Endothelial cell of umbilical vein (primary cell): ENCODE measurements at regions not wholly inside any gene's neighbourhood (a gene's known extent, or its start where the extent isn't known, plus 50 kb on each side); places are given as distances from the start of the nearest gene placed in this dataset.

Experiments
- BruUV-seq: library from RNA; stranded (reverse); fragments of 400-500 nt; replicated peaks from 2 replicates; lab custom pipeline; 2021; lab: Mats Ljungman, UMichigan
- CTCF ChIA-PET: fragments of 300-600, 350-600 bp; sonication (Branson Sonifier 250); formaldehyde crosslinking; loops from one replicate; lab custom pipeline; 2021; ENCODE audit warnings: antibody characterized with exemption, inconsistent platforms; lab: Charles Lee
- POLR2A ChIA-PET: fragments of 300-600, 350-600 bp; sonication (Branson Sonifier 250); formaldehyde crosslinking; loops from one replicate; lab custom pipeline; 2021; ENCODE audit warnings: antibody characterized with exemption, inconsistent platforms; lab: Charles Lee
- DNase-seq: peaks from one replicate; pipeline ENCODE4 v3.0.0-alpha.2; 2011; ENCODE audit warnings: low read depth, low spot score
- FAIRE-seq: peaks from 2 replicates; lab custom pipeline; 2011; peaks lifted over from hg19 to GRCh38; lab: Jason Lieb, UNC
- H2AFZ ChIP-seq: 2 replicates; pipeline ENCODE4 v1.6.0; 2012; ENCODE audit warnings: low read depth, low read length, control low read depth, inconsistent platforms
- H3K27ac ChIP-seq: 2 replicates; pipeline ENCODE4 v1.5.1; 2011; ENCODE audit warnings: low read depth, mild to moderate bottlenecking, control low read depth, low read length, moderate library complexity; ENCODE audit not compliant: insufficient read depth
- H3K27me3 ChIP-seq, 2 experiments: 2 replicates each; pipeline versions ENCODE4 v1.6.0 to v1.6.1; 2011; ENCODE audit warnings: low read length in 2 of 2, mixed read lengths in 1 of 2; ENCODE audit not compliant: control insufficient read depth in 2 of 2, insufficient read depth in 2 of 2
- H3K36me3 ChIP-seq, 2 experiments: 2 replicates in 1 of 2; 3 replicates in 1 of 2; pipeline ENCODE4 v1.5.1; 2011; ENCODE audit warnings: low read length in 2 of 2, mild to moderate bottlenecking in 1 of 2, moderate library complexity in 1 of 2; ENCODE audit not compliant: control insufficient read depth in 2 of 2, insufficient read depth in 2 of 2; ENCODE audit errors: extremely low read depth in 1 of 2
- H3K4me1 ChIP-seq: 3 replicates; pipeline ENCODE4 v1.5.1; 2011; ENCODE audit warnings: mild to moderate bottlenecking, low read length; ENCODE audit not compliant: control insufficient read depth, insufficient read depth; ENCODE audit errors: extremely low read depth
- H3K4me2 ChIP-seq: 2 replicates; pipeline ENCODE4 v1.6.1; 2011; ENCODE audit warnings: low read length, control low read depth, mixed read lengths; ENCODE audit not compliant: insufficient read depth
- H3K4me3 ChIP-seq, 3 experiments: fragments of 200-600 bp in 1 of 3; sonication (generic), shearing (Covaris generic) in 1 of 3; replicated peaks in 1 of 3; 2 replicates each; pipeline ENCODE4 v1.5.1; 2011 to 2016; ENCODE audit warnings: control low read depth in 3 of 3, low read length in 3 of 3, mild to moderate bottlenecking in 2 of 3, inconsistent platforms in 1 of 3, low read depth in 1 of 3, moderate library complexity in 1 of 3; ENCODE audit not compliant: insufficient read depth in 1 of 3
- H3K79me2 ChIP-seq: 2 replicates; pipeline ENCODE4 v1.6.0; 2012; ENCODE audit warnings: low read length, inconsistent platforms; ENCODE audit not compliant: control insufficient read depth, insufficient read depth
- H3K9ac ChIP-seq: replicated peaks from 2 replicates; pipeline ENCODE3; 2011; ENCODE audit warnings: low read length, control low read depth; ENCODE audit not compliant: insufficient read depth; ENCODE audit errors: extremely low read depth
- H3K9me1 ChIP-seq: replicated peaks from 3 replicates; pipeline ENCODE4 v1.6.0; 2011; ENCODE audit warnings: mild to moderate bottlenecking, low read length; ENCODE audit not compliant: control insufficient read depth, insufficient read depth; ENCODE audit errors: extremely low read depth
- H3K9me3 ChIP-seq: replicated peaks from 2 replicates; pipeline ENCODE4 v1.5.1; 2012; ENCODE audit warnings: low read length, inconsistent platforms; ENCODE audit not compliant: control insufficient read depth, insufficient read depth
- H4K20me1 ChIP-seq: replicated peaks from 2 replicates; pipeline ENCODE3; 2011; ENCODE audit warnings: mild to moderate bottlenecking, low read length; ENCODE audit not compliant: control insufficient read depth, insufficient read depth; ENCODE audit errors: extremely low read depth
- CTCF ChIP-seq, 2 donors: IDR thresholded peaks; 1 replicate in 1 of 2; 2 replicates in 1 of 2; pipeline ENCODE4 v1.5.1; 2011; ENCODE audit warnings: low read length in 2 of 2, mild to moderate bottlenecking in 2 of 2, moderate library complexity in 2 of 2, control low read depth in 1 of 2, inconsistent platforms in 1 of 2, low read depth in 1 of 2; ENCODE audit not compliant: insufficient read depth in 1 of 2; ENCODE audit errors: extremely low read depth in 1 of 2
- EZH2 ChIP-seq: IDR thresholded peaks from 2 replicates; pipeline ENCODE4 v1.6.1; 2012; ENCODE audit warnings: borderline replicate concordance, low read depth, mild to moderate bottlenecking, moderate library complexity, low read length, inconsistent platforms; ENCODE audit not compliant: severe bottlenecking
- FOS ChIP-seq: IDR thresholded peaks from 2 replicates; pipeline ENCODE4 v1.6.1; 2011; ENCODE audit warnings: mild to moderate bottlenecking, low read length, moderate library complexity, borderline replicate concordance; ENCODE audit not compliant: insufficient read depth
- GATA2 ChIP-seq: IDR thresholded peaks from 2 replicates; pipeline ENCODE4 v1.7.0; 2011; ENCODE audit warnings: low read depth, mild to moderate bottlenecking, moderate library complexity, mixed read lengths, low read length; ENCODE audit not compliant: insufficient read length, insufficient read depth
- JUN ChIP-seq: IDR thresholded peaks from 2 replicates; pipeline ENCODE4 v1.6.1; 2011; ENCODE audit warnings: borderline replicate concordance, low read depth; ENCODE audit not compliant: insufficient read length, insufficient read depth
- MAX ChIP-seq: IDR thresholded peaks from 2 replicates; pipeline ENCODE4 v1.6.1; 2011; ENCODE audit not compliant: insufficient read depth, insufficient read length
- POLR2AphosphoS5 ChIP-seq: IDR thresholded peaks from 2 replicates; pipeline ENCODE4 v1.6.1; 2012; ENCODE audit warnings: low read depth, mild to moderate bottlenecking, control low read depth, low read length, moderate library complexity; ENCODE audit not compliant: insufficient read depth
- dilution Hi-C: fragments of 300-500 bp; cut with MboI; formaldehyde crosslinking; loops from one replicate; pipeline ENCODE4 v1.15.0; 2019; ENCODE audit warnings: low sequenced_read_pairs; ENCODE audit not compliant: extremely low pct_ligation_motif_present
- intact Hi-C: fragments of 100-400 bp; cut with micrococcal nuclease; formaldehyde crosslinking; loops from one replicate; pipeline ENCODE4 v1.10.0; 2022

- CTCF ChIA-PET, result no interaction called here
- Histone ChIP-seq H3K27me3 (no peaks in the 10 kb centered on the region), H3K9ac (peak overlapping the region; percentile 73), H3K9me3 (no peaks in the 10 kb centered on the region), H3K79me2 (no peaks in the 10 kb centered on the region), H2AFZ (peak overlapping the region; percentile 41), H3K4me1 (peaks cover 26% of the 10 kb centered on the region), H4K20me1 (no peaks in the 10 kb centered on the region), H3K4me3 (no peak overlapping the region), H3K9me1 (no peaks in the 10 kb centered on the region), H3K27ac (peak overlapping the region; percentile 83), H3K4me2 (peak overlapping the region; percentile 28), H3K36me3 (no peaks in the 10 kb centered on the region)
- no TSS peak for BruUV-seq
- FAIRE-seq, result peak; percentile 76
- intact Hi-C loops (no loop called here), dilution Hi-C loops (no loop called here)
- POLR2A ChIA-PET, result interaction anchor here (0.6 kb wide), 1 partner anchor 499 kb away, joined by 3 read pairs; no protein-coding TSS in a partner anchor
- DNase-seq, result peak; percentile 83
- TF ChIP-seq MAX (no peak), FOS (no peak), POLR2AphosphoS5 (no peak), GATA2 (no peak), EZH2 (no peak), CTCF (IDR thresholded peaks at IDR 0.05; ENCODE audit: extremely low read depth in 1 of 2, insufficient read depth in 1 of 2, low read depth in 1 of 2, low read length in 2 of 2) (no peak), JUN (peak; percentile 53)
These were observed 355.6 kb downstream of the PAX3 start for GRCh38 chr2:221943076-221943810.
